H9 (cell line): ENCODE measurements at regions not wholly inside any gene's neighbourhood (a gene's known extent, or its start where the extent isn't known, plus 50 kb on each side); places are given as distances from the start of the nearest gene placed in this dataset.

Experiments
- DNase-seq: peaks from one replicate; pipeline ENCODE4 v3.0.0-alpha.2; 2017
- H2AFZ ChIP-seq: one replicate; pipeline ENCODE4 v1.6.1; 2013; ENCODE audit warnings: mild to moderate bottlenecking, low read length, control low read depth, moderate library complexity
- H2AK5ac ChIP-seq: 2 replicates; pipeline ENCODE4 v1.6.1; 2013; ENCODE audit warnings: low read length, control low read depth, mixed read lengths; ENCODE audit not compliant: insufficient read length
- H2BK120ac ChIP-seq: one replicate; pipeline ENCODE4 v1.6.1; 2013; ENCODE audit warnings: low read depth, mild to moderate bottlenecking, low read length, control low read depth, inconsistent platforms; ENCODE audit not compliant: poor library complexity, severe bottlenecking
- H2BK12ac ChIP-seq: 2 replicates; pipeline ENCODE4 v1.6.1; 2013; ENCODE audit warnings: low read length, control low read depth, mixed read lengths, low read depth; ENCODE audit not compliant: insufficient read length
- H2BK15ac ChIP-seq: 2 replicates; pipeline ENCODE4 v1.6.1; 2013; ENCODE audit warnings: low read depth, low read length, control low read depth
- H2BK20ac ChIP-seq: one replicate; pipeline ENCODE4 v1.6.1; 2013; ENCODE audit warnings: low read depth, mild to moderate bottlenecking, low read length, control low read depth, inconsistent platforms; ENCODE audit not compliant: poor library complexity, severe bottlenecking
- H2BK5ac ChIP-seq: 2 replicates; pipeline ENCODE4 v1.6.1; 2013; ENCODE audit warnings: low read length, control low read depth, mixed read lengths; ENCODE audit not compliant: insufficient read length
- H3K14ac ChIP-seq: 2 replicates; pipeline ENCODE4 v1.6.1; 2013; ENCODE audit warnings: low read length, control low read depth; ENCODE audit not compliant: insufficient read depth
- H3K18ac ChIP-seq: 2 replicates; pipeline ENCODE4 v1.6.1; 2013; ENCODE audit warnings: low read depth, mild to moderate bottlenecking, mixed read lengths, low read length, control low read depth; ENCODE audit not compliant: insufficient read length
- H3K23ac ChIP-seq: 2 replicates; pipeline ENCODE4 v1.6.1; 2013; ENCODE audit warnings: low read length, control low read depth, mixed read lengths, low read depth; ENCODE audit not compliant: insufficient read length
- H3K23me2 ChIP-seq: 2 replicates; pipeline ENCODE4 v1.6.1; 2013; ENCODE audit warnings: low read depth, mild to moderate bottlenecking, mixed read lengths, low read length, control low read depth; ENCODE audit not compliant: insufficient read length, poor library complexity, severe bottlenecking
- H3K27ac ChIP-seq: 2 replicates; pipeline ENCODE4 v1.5.1; 2013; ENCODE audit warnings: low read length, control low read depth, mixed read lengths, low read depth; ENCODE audit not compliant: insufficient read length
- H3K27me3 ChIP-seq: 2 replicates; pipeline ENCODE4 v1.6.1; 2013; ENCODE audit warnings: low read length, control low read depth, inconsistent platforms; ENCODE audit not compliant: insufficient read depth
- H3K4ac ChIP-seq: 2 replicates; pipeline ENCODE4 v1.6.1; 2013; ENCODE audit warnings: low read depth, mild to moderate bottlenecking, control low read depth, inconsistent platforms, low read length, moderate library complexity
- H3K4me1 ChIP-seq: 2 replicates; pipeline ENCODE4 v1.6.1; 2013; ENCODE audit warnings: low read length, control low read depth, inconsistent platforms; ENCODE audit not compliant: insufficient read depth
- H3K4me2 ChIP-seq: 2 replicates; pipeline ENCODE4 v1.6.1; 2013; ENCODE audit warnings: low read length, control low read depth, mixed read lengths; ENCODE audit not compliant: insufficient read length, insufficient read depth
- H3K56ac ChIP-seq: 2 replicates; pipeline ENCODE4 v1.6.1; 2013; ENCODE audit warnings: low read depth, mild to moderate bottlenecking, mixed read lengths, low read length, control low read depth; ENCODE audit not compliant: insufficient read length
- H3K79me1 ChIP-seq: 2 replicates; pipeline ENCODE4 v1.6.1; 2013; ENCODE audit warnings: low read depth, mild to moderate bottlenecking, moderate library complexity, low read length, control low read depth, inconsistent platforms; ENCODE audit not compliant: insufficient read depth, poor library complexity, severe bottlenecking
- H3K79me2 ChIP-seq: 2 replicates; pipeline ENCODE4 v1.6.1; 2013; ENCODE audit warnings: low read length, control low read depth, inconsistent platforms; ENCODE audit not compliant: insufficient read depth
- H3K9ac ChIP-seq: 2 replicates; pipeline ENCODE4 v1.6.1; 2013; ENCODE audit warnings: low read length, control low read depth, mixed read lengths; ENCODE audit not compliant: insufficient read length; ENCODE audit errors: extremely low read depth
- H3K9me3 ChIP-seq: one replicate; pipeline ENCODE4 v1.6.1; 2013; ENCODE audit warnings: low read depth, low read length, inconsistent platforms; ENCODE audit not compliant: control insufficient read depth
- H3T11ph ChIP-seq: one replicate; pipeline ENCODE4 v1.6.1; 2013; ENCODE audit warnings: mild to moderate bottlenecking, low read length, control low read depth, inconsistent platforms
- H4K20me1 ChIP-seq: one replicate; pipeline ENCODE4 v1.6.1; 2013; ENCODE audit not compliant: control insufficient read depth, insufficient read length, insufficient read depth
- H4K5ac ChIP-seq: 2 replicates; pipeline ENCODE4 v1.6.1; 2013; ENCODE audit warnings: low read depth, mild to moderate bottlenecking, mixed read lengths, low read length, control low read depth; ENCODE audit not compliant: insufficient read length
- H4K8ac ChIP-seq: replicated peaks from 2 replicates; pipeline ENCODE4 v1.6.1; 2013; ENCODE audit warnings: low read length, control low read depth, mixed read lengths, low read depth; ENCODE audit not compliant: insufficient read length
- H4K91ac ChIP-seq: 2 replicates; pipeline ENCODE4 v1.6.1; 2013; ENCODE audit warnings: low read depth, mild to moderate bottlenecking, moderate library complexity, mixed read lengths, low read length, control low read depth; ENCODE audit not compliant: insufficient read length
- H3K27ac Mint-ChIP-seq, 3 experiments: 2 replicates in 2 of 3; 3 replicates in 1 of 3; pipeline ENCODE4 v1.8.0; 2020 to 2021; ENCODE audit warnings: mixed read lengths in 3 of 3, mild to moderate bottlenecking in 1 of 3, moderate library complexity in 1 of 3
- H3K27me3 Mint-ChIP-seq: 2 replicates; pipeline ENCODE4 v1.8.0; 2021; ENCODE audit warnings: low read depth, mild to moderate bottlenecking, moderate library complexity, mixed read lengths
- H3K36me3 Mint-ChIP-seq, 3 experiments: 2 replicates in 2 of 3; 3 replicates in 1 of 3; pipeline ENCODE4 v1.8.0; 2020 to 2021; ENCODE audit warnings: low read depth in 3 of 3, mixed read lengths in 3 of 3; ENCODE audit not compliant: insufficient read depth in 1 of 3
- H3K4me1 Mint-ChIP-seq, 2 experiments: 2 replicates each; pipeline ENCODE4 v1.8.0; 2020; ENCODE audit warnings: mixed read lengths in 2 of 2
- H3K4me3 Mint-ChIP-seq, 2 experiments: 2 replicates in 1 of 2; 3 replicates in 1 of 2; pipeline ENCODE4 v1.8.0; 2020 to 2021; ENCODE audit warnings: mild to moderate bottlenecking in 2 of 2, mixed read lengths in 2 of 2, moderate library complexity in 1 of 2
- H3K9me3 Mint-ChIP-seq, 2 experiments: 2 replicates in 1 of 2; 3 replicates in 1 of 2; pipeline ENCODE4 v1.8.0; 2020; ENCODE audit warnings: mild to moderate bottlenecking in 2 of 2, mixed read lengths in 2 of 2, moderate library complexity in 1 of 2
- WGBS: extraction: QIAGEN DNeasy Blood & Tissue Kit; methylation state at CpG from one replicate; pipeline ENCODE4 v1.1.7; 2013; ENCODE audit warnings: missing lambda C conversion rate, low lambda C conversion rate, mixed read lengths; ENCODE audit not compliant: insufficient read length; ENCODE audit errors: extremely low coverage; 5-methylcytosine and 5-hydroxymethylcytosine counted together
- TF ChIP-seq, protein P1 (sequence below): fragments of 200-600 bp; sonication (generic); conservative IDR thresholded peaks from 3 replicates; pipeline ENCODE4 v1.8.0; 2021; ENCODE audit warnings: antibody characterized with exemption, mild to moderate bottlenecking

GRCh38 chr5:156219483-156220005 lies 107.4 kb upstream of the SGCD start:
- Histone ChIP-seq H3K9me3 (no peaks in the 10 kb centered on the region), H3K79me2 (no peaks in the 10 kb centered on the region), H3K9ac (no peak overlapping the region), H2BK20ac (no peak overlapping the region), H3K79me1 (no peaks in the 10 kb centered on the region), H4K8ac (no peak overlapping the region), H2BK12ac (no peak overlapping the region), H3K14ac (no peak overlapping the region), H4K91ac (no peak overlapping the region), H3K4me2 (no peak overlapping the region), H3T11ph (no peak overlapping the region), H4K5ac (no peak overlapping the region), H3K23ac (no peak overlapping the region), H4K20me1 (no peaks in the 10 kb centered on the region), H3K23me2 (no peaks in the 10 kb centered on the region), H3K4ac (no peak overlapping the region), H2AFZ (no peak overlapping the region), H3K18ac (no peak overlapping the region), H2BK5ac (no peak overlapping the region), H2BK15ac (no peak overlapping the region), H3K27me3 (no peaks in the 10 kb centered on the region), H2AK5ac (no peak overlapping the region), H3K4me1 (no peaks in the 10 kb centered on the region), H3K27ac (no peak overlapping the region), H3K56ac (no peak overlapping the region), H2BK120ac (no peak overlapping the region)
- TF ChIP-seq, protein P1, sequence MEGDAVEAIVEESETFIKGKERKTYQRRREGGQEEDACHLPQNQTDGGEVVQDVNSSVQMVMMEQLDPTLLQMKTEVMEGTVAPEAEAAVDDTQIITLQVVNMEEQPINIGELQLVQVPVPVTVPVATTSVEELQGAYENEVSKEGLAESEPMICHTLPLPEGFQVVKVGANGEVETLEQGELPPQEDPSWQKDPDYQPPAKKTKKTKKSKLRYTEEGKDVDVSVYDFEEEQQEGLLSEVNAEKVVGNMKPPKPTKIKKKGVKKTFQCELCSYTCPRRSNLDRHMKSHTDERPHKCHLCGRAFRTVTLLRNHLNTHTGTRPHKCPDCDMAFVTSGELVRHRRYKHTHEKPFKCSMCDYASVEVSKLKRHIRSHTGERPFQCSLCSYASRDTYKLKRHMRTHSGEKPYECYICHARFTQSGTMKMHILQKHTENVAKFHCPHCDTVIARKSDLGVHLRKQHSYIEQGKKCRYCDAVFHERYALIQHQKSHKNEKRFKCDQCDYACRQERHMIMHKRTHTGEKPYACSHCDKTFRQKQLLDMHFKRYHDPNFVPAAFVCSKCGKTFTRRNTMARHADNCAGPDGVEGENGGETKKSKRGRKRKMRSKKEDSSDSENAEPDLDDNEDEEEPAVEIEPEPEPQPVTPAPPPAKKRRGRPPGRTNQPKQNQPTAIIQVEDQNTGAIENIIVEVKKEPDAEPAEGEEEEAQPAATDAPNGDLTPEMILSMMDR = no peak
- no peak overlapping the region for H3K27ac Mint-ChIP-seq
- H3K9me3 Mint-ChIP-seq = peaks cover 0 to 2% of the 10 kb centered on the region in 2 experiments; a peak in 2 of 5 replicates
- no CpG with 5 or more reads among the region's 3 CpGs for WGBS
- peaks cover 0 to 5% of the 10 kb centered on the region in 2 experiments; a peak in 1 of 4 replicates for H3K4me1 Mint-ChIP-seq
- no peak for DNase-seq
- no peak overlapping the region for H3K4me3 Mint-ChIP-seq
- no peaks in the 10 kb centered on the region for H3K36me3 Mint-ChIP-seq
- H3K27me3 Mint-ChIP-seq = no peaks in the 10 kb centered on the region
